ENCODE measurements at regions not wholly inside any gene's neighbourhood (a gene's known extent, or its start where the extent isn't known, plus 50 kb on each side); places are given as distances from the start of the nearest gene placed in this dataset.

GRCh38 chr12:89977405-89978085, 268.9 kb upstream of the ATP2B1 start:
- no peak for DNase-seq

DNA sequence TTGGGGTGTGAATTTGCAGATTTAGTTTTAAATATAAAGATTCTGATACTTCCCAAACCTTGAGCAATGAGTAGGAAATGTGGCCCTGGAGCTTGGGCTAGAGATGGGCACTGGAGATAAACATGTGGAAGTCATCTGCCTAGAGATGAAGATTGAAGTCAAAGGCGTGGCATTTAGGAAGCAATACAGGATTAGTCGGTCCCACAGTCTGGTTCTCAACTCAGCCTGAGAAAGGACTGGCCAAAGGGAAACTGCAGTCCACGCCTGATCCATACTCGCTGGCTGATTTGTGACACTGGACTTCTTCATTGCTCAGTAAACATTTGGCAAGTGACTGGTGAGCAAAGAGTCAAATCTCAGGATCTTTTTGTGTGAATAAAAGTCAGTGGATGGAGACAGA, 268.2 kb upstream of the ATP2B1 start:
- no peak for DNase-seq

GRCh38 chr12:89975574-89975973, 266.9 kb upstream of the ATP2B1 start:
- DNase-seq: no peak

DNA sequence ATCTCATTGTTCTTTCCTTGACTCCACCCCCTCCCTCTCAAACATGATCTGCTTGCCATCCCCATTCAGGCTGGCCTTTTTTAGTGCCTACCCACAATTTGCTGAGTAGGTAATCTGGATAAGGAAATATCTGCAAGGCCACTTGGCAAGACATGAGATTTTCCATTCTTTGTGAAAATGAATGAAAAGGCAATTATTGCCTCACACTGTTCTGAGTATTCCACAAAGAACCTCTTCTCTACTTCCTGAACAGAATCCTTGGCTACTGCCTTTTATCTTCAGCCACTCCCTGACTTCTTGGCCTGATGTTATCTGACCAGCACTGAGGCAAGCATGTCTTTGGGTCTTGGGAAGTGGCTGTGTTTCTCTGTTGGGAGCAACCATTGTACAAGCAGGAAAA, 263.2 kb upstream of the ATP2B1 start:
- no peak for DNase-seq

GRCh38 chr12:89970722-89971121, 262.1 kb upstream of the ATP2B1 start:
- DNase-seq: no peak

- no peak for DNase-seq
Measured at GRCh38 chr12:89969093-89969492, 260.5 kb upstream of the ATP2B1 start.

- DNase-seq: peak; percentile 10 to 30
Measured at GRCh38 chr12:89968151-89968700, 259.6 kb upstream of the ATP2B1 start.

DNA sequence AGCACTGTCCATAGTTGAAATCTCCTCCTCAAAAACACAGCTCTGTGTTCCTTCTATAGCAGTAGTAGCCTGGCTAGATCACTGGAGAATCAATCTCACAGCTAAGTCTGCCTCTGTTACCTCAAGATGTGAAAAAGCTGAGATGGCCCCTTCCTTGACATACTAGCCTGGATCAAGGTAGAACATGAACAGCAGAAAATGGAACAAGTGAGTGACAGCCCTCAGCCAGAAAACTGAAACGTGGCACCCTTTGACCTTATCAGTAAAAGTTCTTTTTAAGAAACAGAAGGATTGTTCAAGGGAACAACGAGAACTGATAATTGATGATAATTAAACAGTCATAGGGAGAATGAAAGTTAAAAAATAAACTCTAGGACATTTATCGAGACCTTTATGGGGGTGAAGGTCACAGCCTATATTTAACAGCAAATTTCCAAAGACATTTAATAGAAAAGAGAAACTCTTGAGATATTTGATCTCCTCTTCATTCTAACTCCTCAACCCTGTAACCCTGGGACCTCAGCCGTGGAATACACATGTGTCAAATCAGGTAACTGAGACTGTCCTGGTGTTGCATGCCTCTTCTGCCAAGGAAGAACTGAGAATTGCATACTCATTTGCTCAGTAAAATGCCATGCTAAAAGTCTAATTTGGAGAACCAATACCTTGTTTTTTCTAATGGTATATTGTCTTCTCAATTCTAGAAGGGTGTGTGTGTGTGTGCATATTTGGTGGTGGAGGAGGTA, 258.0 kb upstream of the ATP2B1 start:
- DNase-seq: no peak

DNA sequence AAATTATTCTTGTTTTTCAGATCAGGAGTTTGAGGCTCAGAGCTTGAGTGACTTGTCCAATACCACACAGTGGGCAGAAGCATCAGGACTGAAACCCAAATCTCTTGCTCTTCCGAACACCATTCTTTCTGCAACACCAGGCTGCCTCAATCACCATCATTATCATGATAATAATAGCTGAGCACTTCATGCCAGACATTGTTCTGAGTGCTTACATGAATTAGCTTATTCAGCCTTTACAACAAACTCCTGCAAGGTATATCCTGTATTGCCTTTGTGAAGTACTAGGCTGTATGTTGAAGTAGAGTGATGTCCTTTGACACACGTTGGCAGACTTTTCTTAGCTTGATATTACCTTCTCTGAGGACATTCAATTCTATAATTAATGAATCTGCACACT, 257.4 kb upstream of the ATP2B1 start:
- no peak for DNase-seq

GRCh38 chr12:89962648-89963047, 254.0 kb upstream of the ATP2B1 start:
- DNase-seq: no peak

GRCh38 chr12:89960607-89961394, 252.2 kb upstream of the ATP2B1 start:
- DNase-seq: no peak

DNA sequence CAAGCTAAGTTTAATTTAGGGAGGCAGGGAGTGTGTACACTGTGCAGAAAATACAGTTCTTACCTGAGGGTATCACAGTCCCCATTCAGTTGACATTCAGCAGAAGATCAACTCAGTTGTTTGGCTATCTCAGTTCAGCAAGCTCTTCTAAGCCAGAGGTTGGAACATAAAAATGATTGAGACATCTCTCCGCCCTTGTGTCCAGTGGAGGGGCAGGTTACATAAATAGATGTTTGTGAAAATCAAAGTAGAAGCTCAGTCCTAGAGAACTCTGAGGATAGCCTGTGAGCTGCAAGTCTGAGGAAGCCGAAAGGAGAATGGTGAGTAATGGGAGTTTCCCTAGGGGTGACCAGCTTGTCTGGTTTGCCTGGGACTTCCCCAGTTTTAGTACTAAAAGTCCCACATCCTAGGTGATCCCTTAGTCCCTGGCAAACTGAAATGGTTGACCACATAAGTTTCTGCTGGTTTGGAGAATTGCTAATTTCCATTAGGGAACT, 251.4 kb upstream of the ATP2B1 start:
- no peak for DNase-seq

DNA sequence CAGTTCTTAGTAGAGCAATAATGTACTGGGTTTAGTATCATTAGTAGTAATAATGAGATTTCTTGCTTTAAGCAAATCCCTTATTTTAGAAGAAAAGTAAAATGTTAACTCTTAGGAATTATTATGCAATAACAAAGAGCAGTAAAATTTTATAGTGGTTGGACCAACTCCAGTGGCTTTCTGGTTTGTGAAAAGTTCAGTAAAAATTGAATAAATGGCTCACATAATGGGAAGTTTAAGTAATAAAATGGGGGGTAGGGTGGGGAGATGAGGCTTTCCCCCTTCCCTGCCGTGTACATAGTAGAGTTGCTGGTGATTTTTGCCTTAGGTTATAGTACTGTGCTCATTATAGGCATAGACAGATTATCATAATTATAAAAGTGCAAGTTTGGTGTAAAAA, 250.5 kb upstream of the ATP2B1 start:
- no peak for DNase-seq

- no peak for DNase-seq
Measured at GRCh38 chr12:89954259-89954658, 245.6 kb upstream of the ATP2B1 start.

- DNase-seq: no peak
Measured at GRCh38 chr12:89951694-89952060, 243.0 kb upstream of the ATP2B1 start.

GRCh38 chr12:89951050-89951693, 242.5 kb upstream of the ATP2B1 start:
- no peak for DNase-seq

- no peak for DNase-seq
Measured at GRCh38 chr12:89950421-89950820, 241.8 kb upstream of the ATP2B1 start.

DNA sequence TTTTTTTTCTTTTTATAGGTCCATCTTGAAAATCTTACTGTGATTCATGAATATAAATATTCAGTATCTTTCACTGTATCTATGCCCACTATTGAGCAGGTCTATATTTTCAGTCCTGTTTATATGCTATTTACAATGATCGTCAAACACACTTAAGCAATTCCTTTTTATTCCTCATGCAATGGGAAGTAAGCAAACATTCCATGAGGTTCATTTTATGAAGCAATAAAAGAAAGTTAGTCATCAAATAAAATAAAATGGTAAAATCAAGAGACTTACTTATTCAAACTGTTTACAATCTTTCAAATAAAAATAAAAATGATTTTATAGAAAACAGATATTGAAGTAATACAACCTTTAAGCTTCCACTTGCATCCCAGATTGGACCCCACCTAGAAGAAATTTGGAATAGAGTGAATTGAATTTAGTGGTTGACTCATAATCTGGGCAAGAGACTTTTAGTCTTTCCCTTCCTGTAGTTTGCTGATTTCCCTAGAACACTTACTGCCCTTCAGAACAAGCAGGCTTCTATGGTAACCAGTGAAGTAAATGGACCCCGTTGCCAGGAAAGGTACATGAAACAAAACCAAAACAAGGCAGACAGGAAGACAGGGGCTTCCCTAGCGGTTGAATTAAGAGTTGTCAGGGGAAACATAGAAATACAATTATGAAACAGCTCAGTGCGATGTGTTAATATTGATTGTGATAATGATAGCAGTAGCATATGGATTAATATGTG, 241.0 kb upstream of the ATP2B1 start:
- no peak for DNase-seq

GRCh38 chr12:89948271-89949175, 239.9 kb upstream of the ATP2B1 start:
- no peak for DNase-seq

DNA sequence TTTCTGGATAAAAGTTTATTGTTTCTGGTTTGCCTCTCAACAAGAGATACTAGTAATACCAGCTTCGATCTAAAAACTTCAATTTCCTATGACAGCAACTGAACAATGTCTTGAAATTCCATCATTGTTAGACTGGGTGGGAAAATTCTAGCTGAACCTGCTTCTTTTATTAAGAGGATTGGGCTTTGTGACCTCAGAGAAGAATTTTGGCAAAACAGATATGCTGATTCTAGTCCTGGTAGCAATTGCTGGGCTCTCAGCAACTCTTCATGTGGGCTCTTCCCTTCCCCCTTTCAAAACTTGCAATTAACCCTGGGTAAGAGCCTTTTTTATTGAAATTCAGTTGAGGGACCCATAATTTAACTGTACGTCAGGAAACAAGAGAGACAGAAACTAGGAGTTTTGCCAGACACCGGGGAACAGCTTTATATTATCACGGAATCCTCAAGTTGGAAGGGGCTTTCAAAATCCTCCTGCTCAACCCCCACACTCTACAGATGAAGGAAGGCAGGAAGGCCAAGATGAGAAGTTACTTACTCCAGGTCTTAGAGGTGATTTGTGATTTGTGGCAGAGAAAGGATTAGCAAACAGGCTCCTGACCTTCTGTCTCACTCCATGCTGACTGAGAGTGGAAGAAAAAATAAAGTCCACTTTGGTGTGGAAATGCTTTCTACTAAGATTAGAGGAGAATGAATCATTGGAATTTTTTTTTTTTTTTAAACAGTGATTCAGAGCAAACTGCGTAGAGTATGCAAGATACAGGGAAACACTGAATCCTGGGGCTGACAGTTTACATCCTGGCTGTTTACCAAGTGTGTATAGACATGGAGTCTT, 239.0 kb upstream of the ATP2B1 start:
- no peak for DNase-seq

Data from AML-193 (cell line).